Right lung (tissue), 2 donors: ENCODE measurements at regions not wholly inside any gene's neighbourhood (a gene's known extent, or its start where the extent isn't known, plus 50 kb on each side); places are given as distances from the start of the nearest gene placed in this dataset.
"Not testable (repeated sequence)": the region's sequence is repeated elsewhere in the genome, so short reads cannot be mapped to it uniquely, and the experiment has no call there.

Source experiments
- DNase-seq, 2 donors: peaks; one replicate each; pipeline ENCODE4 v3.0.0-alpha.2; 2013

DNA sequence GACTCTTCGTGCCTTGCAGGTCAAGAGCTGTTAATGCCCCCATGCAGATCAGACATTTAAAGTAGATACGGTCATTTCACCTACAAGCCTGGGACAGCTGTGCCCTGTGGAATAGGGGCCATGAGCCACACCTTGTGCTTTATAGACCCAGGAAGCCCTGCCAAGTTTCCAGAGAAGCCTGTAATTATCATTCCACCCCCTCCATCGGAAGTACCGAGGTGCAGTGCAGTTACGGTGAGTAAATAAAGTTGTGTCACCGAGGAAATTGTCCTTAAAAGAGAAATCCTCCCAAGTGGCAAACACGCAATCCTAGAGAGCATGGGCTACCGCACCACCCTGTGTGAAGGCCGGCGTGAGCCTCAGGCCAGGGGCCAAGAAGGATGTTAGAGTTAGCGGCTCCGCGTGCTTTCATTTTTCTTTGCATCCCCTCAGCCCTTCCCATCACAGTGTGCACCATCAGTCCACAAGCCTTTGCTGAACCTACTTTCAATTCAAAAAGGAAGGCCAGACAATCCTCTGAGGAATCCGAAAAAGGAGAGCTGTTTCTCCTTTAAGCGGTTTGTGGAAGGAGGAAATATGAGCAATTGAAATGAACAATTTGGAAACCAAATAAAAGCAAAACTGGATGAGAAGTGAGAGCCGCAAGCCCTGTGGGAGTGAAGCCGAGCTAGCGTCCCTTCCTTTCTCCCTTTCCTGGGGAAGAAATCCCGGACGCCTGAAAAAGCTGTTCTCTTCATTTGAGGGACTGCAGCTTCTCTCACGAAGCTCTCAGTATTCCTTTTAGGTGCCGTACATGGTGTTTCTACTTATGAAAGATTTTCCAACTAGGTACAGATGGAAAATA lies 183.3 kb upstream of the PDE10A start:
- no peak for DNase-seq

DNA sequence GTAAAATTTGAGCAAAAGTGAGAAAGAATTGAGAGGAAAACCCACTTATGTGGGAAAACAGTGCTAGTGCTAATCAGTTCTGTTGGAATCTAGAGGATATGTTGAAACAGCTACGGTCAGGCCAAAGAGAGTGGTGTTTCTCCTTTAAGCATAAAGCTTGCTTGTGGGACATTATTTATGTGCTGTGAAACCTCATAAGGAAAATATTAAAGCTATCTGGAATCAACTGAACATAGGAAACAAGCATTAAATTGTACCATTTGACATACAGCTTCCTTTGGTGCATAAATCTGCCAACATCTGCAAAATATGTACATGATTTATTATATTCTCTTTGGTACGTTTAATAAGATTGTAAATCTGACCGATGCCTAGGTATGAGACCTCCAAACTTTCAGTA lies 182.5 kb upstream of the PDE10A start:
- peak in 1 of 2 donors; percentile 71 for DNase-seq

DNA sequence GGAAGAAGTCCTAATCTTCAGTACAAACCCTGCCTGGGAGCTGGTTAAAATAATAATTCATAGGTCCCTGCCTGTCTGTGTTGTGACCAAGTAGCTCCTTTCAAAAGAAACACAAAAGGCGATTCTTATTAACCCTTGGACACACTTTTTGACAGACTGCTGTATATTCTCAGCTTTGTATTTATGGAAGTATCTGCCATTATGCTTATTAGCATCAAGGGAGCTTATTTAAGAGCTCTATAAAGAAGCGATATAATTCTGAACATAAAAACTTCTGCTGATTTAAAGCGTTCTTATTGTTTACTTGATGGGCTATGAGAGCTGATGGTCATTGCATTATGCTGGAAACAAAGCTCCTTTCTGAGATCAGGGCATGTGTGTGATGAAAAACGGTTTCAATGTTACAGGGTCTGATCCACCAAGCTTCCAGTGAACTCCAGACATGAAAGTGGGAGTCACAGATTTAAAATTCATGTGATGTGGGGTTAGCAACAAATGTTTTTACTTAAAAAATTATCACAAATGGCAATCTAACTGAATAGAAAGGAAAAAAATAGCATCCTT lies 181.8 kb upstream of the PDE10A start:
- no peak for DNase-seq

DNA sequence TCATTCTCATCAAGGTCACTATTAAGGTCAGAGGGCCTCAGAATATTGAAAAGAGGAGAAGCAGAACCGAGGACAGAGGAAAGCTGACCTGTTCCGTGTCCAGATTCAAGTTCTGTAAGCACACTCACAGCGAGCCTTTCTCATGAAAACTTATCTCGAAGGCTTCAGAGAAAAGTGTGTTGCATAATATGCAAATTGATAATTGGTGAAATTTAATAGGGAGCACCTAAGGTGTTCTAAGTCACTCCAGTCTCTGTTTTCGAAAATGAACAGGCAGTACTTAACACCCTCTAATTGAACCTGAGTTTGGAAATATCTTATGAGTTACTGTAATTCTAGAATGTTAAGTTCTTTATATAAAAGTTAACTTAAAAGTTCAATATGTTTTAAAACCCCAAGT lies 181.2 kb upstream of the PDE10A start:
- no peak for DNase-seq

DNA sequence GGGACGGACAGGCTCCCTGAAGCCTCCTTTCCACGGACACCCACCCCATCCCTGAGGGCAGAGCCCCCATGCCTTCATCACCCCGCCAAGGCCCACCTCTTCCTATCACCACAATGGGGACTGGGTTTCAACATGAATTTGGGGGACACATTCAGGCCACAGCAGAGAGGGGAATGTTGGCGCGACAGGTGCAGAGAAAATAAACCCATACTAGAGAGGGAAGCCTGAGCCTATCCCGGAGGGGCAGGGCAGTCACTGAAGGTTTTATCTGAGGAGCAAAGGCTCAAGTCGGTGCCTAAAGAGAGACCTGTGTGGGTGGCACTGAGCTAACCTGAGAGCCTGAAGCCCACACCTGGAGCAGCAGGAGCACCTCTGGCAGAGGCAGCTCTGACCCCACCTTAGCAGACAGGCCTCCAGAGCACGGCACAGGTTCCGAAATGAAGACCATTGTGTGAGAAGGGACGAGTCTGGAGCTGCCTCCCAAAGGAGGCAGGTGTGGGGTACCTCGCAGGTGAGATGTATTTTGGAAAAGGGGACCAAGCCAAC lies 180.6 kb upstream of the PDE10A start:
- no peak for DNase-seq

DNA sequence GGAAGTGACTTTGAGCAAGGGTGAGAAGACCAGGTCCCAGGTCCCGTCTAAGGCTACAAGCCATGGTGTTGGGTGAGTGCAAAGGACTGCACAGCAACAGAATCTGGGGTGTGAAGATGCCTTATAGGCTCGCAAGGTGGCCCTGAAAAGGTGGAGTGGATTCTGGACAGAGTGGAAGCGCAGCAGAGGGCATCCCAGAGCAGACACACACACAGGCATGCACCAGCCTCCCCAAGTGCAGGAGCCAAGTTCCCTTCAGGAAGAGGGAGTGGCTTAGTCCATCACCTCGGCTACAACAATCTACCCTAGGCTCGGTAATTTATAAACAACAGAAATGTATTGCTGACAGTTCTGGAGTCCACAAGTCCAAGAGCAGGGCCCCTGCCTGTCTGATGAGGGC lies 180.1 kb upstream of the PDE10A start:
- DNase-seq, result no peak

DNA sequence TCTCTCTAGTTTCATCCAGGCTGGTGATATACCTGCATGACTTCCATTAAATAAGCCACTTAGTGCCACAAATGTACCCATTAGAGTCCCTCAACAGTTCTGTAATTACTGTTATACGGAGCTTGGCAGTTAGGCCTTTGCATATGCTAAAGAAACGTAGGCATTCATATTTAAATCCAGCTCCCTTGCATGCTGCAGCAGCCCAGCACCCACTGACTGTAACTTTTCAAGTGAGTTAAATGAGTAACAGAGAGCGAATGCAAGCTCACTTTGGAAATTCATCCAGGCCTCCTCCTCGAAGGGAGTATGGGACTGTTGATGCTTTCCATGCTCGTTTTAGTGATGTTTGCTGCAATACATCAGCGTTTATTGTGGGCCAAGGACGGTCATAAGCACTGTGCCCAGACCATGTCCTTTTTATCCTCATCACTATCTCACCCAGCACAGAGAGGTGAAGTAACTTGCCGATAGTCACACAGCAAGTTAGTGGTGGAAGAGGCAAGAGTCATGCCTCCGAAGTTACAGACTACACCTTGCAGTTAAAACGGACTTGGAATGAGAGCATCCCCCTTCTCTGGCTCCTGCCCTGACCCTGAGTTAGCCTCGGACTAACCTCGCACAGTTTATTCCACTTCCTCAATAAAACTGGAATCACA lies 179.4 kb upstream of the PDE10A start:
- no peak for DNase-seq

DNA sequence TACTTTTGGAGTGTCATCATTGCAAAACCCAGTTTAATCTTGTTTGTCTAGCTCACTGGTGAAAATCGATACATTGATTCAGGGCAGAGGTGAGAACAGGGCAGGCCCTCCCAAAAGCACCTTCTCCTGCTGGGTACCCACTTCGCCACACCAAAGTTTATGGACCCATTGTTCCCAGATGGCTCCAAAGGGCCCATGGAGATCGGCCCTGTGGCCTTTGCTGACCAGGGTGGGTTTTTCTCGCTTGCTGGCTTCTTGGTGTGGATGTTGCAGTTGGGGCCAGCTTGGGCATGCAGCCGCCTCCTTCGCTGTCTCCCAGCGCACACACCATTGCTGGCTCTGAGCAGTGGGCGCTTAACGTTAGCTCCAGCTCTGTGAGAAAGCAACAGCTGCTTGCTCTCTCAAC lies 178.1 kb upstream of the PDE10A start:
- DNase-seq, result no peak

DNA sequence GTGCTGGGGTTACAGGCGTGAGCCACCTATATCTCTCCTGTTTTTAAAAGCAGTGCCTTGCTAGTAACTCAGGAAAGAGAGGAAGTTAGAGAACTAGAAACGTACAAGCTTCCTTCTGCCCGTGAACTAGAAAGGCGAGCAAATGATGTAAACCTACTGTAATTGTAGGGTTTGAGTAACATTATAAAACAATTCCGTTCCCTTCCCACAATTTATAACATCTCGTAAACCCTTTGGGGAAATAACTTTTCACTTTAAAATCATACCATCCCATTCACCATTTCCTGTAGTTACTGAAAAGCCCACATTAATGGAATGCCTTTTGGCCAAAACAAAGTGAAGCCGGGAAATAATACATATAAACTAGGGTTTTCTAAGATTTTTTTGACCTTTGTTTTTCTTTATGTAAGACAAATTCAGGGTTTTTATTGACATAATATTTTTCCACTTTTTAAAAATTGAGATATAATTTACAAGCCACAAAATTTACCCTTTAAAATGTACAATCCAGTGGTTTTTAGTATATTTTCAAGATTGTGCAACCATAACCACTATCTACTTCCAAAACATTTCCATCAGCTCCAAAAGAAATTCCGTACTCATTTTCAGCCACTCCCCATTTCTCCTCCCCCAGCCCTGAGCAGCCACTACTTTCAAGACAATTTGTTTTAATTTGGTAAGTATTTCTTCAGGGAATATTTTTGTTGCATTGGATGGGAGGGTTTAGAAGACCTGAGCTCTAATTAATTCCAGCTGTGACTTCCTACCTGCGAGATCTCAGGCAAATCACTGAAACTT lies 175.1 kb upstream of the PDE10A start:
- no peak for DNase-seq

DNA sequence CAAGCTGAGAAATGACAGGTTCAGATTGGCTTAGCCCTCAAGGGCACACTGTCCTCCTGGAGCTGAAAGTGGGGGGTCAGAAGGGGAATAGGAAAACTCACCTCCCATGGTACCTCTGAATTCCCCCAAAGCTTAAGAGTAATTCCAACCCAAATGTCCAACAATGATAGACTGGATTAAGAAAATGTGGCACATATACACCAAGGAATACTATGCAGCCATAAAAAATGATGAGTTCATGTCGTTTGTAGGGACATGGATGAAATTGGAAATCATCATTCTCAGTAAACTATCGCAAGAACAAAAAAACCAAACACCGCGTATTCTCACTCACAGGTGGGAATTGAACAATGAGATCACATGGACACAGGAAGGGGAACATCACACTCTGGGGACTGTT lies 173.6 kb upstream of the PDE10A start:
- DNase-seq, result not testable (repeated sequence)

DNA sequence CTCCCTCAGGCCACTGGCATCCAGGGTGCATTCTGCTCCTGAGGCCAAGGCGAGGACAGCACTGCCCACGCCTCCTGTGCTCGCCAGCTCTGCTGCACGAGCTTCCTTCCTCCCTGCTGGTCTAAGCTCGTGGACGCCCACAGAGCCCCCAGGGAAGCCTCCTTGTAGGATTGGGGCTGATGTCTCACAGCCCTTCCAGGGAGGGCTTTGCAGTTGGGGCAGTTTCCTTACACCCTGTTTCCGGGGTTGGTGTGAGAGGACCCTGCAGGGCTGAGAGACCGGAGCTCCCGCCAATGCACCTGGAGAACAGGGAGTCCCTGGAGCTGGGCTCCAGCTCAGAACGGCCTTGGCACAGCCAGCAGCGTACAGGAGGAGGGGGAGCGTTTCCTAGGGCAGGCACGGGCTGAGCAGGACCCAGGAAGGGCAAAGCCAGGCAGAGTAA lies 172.4 kb upstream of the PDE10A start:
- no peak for DNase-seq

DNA sequence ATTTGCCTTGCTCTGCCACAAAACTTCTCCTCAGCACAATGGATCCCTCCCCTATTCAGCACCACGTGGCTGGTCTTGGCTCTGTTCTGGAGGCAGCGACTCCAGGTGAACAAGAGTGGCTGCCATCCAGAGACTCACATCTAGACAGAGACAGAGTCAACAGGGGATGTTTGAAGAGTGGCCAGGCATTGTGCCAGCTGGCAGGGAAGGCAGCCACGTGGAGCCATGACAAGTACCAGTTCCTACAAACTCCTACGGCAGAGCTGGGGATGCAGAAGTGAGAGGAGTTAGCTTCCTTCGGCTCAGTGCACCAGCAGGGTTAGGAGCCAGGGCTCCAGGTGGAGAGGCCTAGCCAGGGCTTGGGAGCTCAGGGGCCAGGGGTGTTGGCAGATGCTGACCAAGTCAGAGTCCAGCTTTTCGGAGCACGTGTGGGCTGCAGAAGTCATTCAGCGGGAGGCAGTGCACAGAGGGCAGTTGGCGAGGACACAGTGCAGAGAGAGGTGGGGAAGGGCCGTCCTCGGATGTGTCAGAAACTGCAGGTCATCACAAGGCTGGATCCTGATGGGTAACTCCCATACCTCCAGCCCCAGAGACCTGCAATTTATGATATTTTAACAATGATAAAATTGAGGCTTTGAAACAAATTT lies 171.7 kb upstream of the PDE10A start:
- peak; percentile 72 to 82 for DNase-seq

DNA sequence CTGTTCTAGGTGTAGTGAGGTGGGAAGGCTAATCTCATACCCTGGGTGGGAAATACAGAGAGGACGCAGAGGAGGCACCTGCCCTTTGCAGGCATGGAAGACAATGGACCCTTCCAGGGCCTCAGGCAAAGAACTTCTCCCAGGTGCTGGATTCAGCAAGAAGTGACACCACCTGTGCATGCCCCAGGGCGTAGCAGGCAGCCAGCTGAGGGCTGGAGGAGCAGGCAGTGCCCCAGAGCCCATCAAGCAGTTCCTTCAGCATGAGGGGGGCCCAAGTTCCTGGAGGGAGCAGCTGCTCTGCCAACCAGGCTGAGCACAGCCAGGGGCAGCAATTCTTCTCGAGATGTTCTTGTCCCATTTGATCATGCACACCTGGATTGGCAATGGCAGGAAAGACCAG lies 170.3 kb upstream of the PDE10A start:
- no peak for DNase-seq

DNA sequence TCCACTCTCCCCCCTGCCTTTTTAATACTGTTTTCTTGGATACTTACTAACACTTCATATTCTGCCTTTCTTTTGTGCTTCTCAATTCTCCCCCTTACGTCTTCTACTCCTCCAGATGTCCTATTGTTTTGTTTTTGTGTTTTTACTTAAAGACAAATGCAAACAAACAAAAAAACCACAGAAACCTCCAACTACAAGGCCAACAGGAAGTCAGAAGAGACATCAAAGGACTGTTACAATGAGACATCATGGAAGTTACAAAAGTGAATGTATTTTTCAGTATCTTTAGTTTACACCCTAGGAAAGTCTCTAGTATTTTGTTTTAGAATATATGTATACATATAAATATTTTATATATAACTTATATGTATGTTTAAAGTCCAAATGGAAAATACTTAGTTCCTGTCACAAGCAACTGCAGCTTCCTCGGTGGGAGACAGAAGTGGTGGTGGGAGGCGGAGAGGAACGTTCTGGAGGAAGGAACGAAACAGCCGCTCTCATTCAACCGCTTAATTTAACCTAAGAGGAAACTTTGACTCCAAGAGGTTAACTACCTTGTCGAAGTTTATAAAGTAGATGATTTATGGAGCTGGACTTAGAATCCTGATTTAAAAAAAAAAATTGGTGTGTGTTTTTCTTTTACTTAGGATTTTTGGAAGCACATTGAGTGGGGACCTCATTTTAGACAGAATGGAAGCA lies 168.9 kb upstream of the PDE10A start:
- no peak for DNase-seq

DNA sequence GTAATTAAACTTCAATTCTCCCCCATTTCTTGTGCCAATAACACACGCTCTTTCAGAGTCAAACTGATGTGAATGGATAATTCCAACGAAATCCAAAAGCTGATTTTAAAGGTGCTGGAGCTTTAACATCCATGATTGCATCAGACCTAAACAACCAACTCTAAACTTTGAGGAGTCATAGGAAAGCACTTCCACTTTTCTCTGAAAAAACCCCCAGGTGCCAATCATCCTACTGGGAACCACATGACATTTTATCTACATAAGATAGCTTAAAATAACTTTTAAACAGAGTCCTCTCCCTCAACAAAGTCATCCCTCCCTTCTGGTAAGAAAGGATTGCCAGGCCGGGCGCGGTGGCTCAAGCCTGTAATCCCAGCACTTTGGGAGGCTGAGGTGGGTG lies 167.7 kb upstream of the PDE10A start:
- no peak for DNase-seq

DNA sequence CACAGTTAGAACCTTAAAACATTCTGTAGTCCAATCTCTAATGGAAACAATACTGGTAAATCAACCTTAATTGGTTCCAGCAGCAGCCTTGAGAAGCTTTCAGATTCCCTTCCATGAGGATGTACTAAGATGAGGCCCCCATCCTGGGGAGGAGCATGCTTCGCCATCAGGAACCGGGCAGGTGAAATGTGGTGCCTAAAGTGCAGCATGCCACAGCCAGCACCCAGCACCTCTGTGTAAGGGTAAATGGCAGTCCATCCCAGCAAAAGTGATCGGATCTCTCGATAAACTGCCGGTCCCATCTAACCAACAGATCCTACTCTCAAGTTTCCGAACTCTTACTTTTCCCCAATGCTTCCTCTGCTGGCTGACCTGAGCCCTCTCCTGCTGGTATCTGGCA lies 166.3 kb upstream of the PDE10A start:
- no peak for DNase-seq

DNA sequence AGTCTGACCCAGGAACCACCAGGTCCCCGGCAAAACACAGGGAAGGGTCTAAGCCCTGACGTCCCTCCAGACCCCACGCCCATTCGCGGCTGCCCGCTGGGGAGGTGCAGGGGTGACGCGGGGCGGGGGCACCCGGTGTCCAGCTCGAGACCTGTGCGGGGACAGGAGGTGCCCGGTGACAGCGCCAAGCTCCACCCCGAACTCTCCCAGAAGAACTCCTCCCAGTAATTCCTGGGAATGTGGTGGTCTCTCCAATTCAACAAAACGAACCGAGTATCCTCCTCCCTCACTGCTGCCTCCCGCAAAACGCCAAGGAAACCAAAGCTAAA lies 164.1 kb upstream of the PDE10A start:
- DNase-seq, result no peak

DNA sequence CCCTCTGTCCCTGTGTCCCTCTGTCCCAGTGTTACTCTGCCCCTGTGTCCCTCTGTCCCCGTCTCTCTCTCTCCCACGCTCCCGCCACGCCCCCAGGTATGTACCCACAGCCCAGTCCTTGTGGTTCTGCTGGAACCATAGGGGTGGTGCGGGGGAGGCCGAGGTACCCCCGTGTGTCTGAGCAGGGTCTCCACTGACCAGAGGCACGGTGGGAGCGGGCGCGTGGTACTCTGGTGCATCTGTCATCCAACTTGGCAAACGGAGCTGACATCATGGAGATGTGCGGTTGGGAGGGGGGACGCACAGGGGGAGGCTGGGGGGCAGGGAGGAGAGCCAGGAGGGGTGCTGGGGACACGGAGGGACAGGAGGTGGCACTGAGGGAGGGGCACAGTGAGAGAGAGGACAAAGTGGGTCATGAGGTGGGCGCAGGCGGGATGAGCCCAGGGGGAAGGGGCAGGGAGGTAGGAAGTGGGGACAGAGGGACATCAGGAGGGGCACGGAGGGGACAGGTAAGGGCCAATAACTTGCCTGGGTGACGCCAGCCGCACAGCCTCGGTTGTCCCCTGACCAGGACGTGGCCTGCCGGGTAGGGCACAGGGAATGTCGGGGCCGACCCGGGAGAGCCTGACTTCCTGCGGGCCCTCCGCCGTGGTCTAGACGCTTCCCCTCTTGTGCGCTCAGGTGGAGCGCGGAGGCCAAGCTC lies 163.6 kb upstream of the PDE10A start:
- DNase-seq, result no peak

DNA sequence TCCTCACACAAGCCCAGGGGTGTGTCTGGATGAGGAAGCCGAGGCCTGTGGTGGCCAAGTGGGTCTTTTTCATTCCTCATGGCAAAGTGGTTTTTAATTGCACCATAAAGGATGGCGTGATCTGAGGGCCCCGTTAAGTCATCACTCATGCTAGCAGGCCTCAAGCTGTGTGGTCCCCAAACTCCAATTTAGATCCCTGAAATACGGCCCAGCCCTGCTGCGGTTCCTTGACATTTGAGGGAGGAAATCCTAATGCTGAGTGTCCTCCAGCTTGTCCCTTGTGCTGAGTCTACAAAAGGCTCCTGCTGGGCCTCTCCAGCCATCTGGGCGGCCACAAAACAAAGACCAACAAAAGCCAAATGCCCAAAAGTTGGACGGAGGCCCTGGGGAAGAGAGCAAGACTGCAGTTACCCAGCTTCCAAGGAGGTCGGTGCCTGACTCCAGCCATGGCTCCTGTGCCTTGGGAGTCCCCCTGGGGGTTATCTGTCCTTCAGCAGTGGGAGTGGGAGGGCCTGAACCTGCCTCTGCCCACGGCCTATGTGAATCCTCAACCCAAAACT lies 162.3 kb upstream of the PDE10A start:
- no peak for DNase-seq
